Effector memory CD8-positive, alpha-beta T cell (primary cell): ENCODE measurements at regions not wholly inside any gene's neighbourhood (a gene's known extent, or its start where the extent isn't known, plus 50 kb on each side); places are given as distances from the start of the nearest gene placed in this dataset.

Source experiments
- ATAC-seq: fragments of 150-1000 bp; cut with Tn5 transposase; replicated peaks from 2 replicates; pipeline ENCODE4 v1.10.0; 2021; ENCODE audit warnings: mild to moderate bottlenecking, moderate library complexity
- DNase-seq, 3 experiments: peaks; one replicate each; pipeline ENCODE4 v3.0.0; 2021
- H3K27ac Mint-ChIP-seq, 2 donors: one replicate each; pipeline ENCODE4 v1.8.0; 2022; ENCODE audit warnings: mild to moderate bottlenecking in 2 of 2, mixed read lengths in 2 of 2, moderate library complexity in 2 of 2
- H3K27me3 Mint-ChIP-seq, 2 donors: one replicate each; pipeline ENCODE4 v1.8.0; 2022; ENCODE audit warnings: mixed read lengths in 2 of 2
- H3K36me3 Mint-ChIP-seq: one replicate; pipeline ENCODE4 v1.8.0; 2022; ENCODE audit warnings: mild to moderate bottlenecking, moderate library complexity, mixed read lengths; ENCODE audit not compliant: insufficient read depth
- H3K4me1 Mint-ChIP-seq, 2 donors: one replicate each; pipeline ENCODE4 v1.8.0; 2022; ENCODE audit warnings: low read depth in 2 of 2, mixed read lengths in 2 of 2
- H3K4me3 Mint-ChIP-seq, 2 donors: one replicate each; pipeline ENCODE4 v1.8.0; 2022; ENCODE audit warnings: mild to moderate bottlenecking in 2 of 2, mixed read lengths in 2 of 2, moderate library complexity in 2 of 2
- H3K9me3 Mint-ChIP-seq, 2 donors: one replicate each; pipeline ENCODE4 v1.8.0; 2022; ENCODE audit warnings: mixed read lengths in 2 of 2

GRCh38 chr13:33610438-33611120, 207.4 kb upstream of the RFC3 start:
- Mint-ChIP-seq H3K27me3 (peaks cover 0 to 15% of the 10 kb centered on the region in 2 donors), H3K4me3 (peak overlapping the region; percentile 78 to 81), H3K27ac (peak overlapping the region; percentile 84 to 93), H3K9me3 (no peaks in the 10 kb centered on the region), H3K36me3 (no peaks in the 10 kb centered on the region), H3K4me1 (peaks cover 11 to 16% of the 10 kb centered on the region in 2 donors)
- ATAC-seq (peak; percentile 92), DNase-seq (peak; percentile 12 to 46 (median 46))

GRCh38 chr13:33611121-33611805, 206.7 kb upstream of the RFC3 start:
- no peak for DNase-seq
- Mint-ChIP-seq H3K4me1 (peaks cover 11 to 16% of the 10 kb centered on the region in 2 donors), H3K4me3 (peak overlapping the region; percentile 78 to 81), H3K9me3 (no peaks in the 10 kb centered on the region), H3K27me3 (peaks cover 0 to 15% of the 10 kb centered on the region in 2 donors), H3K36me3 (no peaks in the 10 kb centered on the region), H3K27ac (peak overlapping the region; percentile 84 to 93)
- ATAC-seq: peak; percentile 7

- peak overlapping the region in 1 of 2 donors; percentile 5 for H3K27ac Mint-ChIP-seq
- H3K36me3 Mint-ChIP-seq: no peaks in the 10 kb centered on the region
- peaks cover 0 to 15% of the 10 kb centered on the region in 2 donors for H3K27me3 Mint-ChIP-seq
- no peaks in the 10 kb centered on the region for H3K9me3 Mint-ChIP-seq
- DNase-seq: no peak
- no peak overlapping the region for H3K4me3 Mint-ChIP-seq
- ATAC-seq: no peak
- H3K4me1 Mint-ChIP-seq: peaks cover 11 to 16% of the 10 kb centered on the region in 2 donors
Measured at GRCh38 chr13:33612641-33613638, 205.0 kb upstream of the RFC3 start.

- H3K4me3 Mint-ChIP-seq: no peak overlapping the region
- ATAC-seq (no peak), DNase-seq (no peak)
- H3K27ac Mint-ChIP-seq: no peak overlapping the region
- no peaks in the 10 kb centered on the region for H3K36me3 Mint-ChIP-seq
- peaks cover 10 to 14% of the 10 kb centered on the region in 2 donors for H3K4me1 Mint-ChIP-seq
- no peaks in the 10 kb centered on the region for H3K9me3 Mint-ChIP-seq
- peaks cover 0 to 15% of the 10 kb centered on the region in 2 donors for H3K27me3 Mint-ChIP-seq
Measured at GRCh38 chr13:33615436-33615835, 202.5 kb upstream of the RFC3 start.

- H3K27me3 Mint-ChIP-seq: peaks cover 0 to 15% of the 10 kb centered on the region in 2 donors
- H3K4me3 Mint-ChIP-seq: no peak overlapping the region
- DNase-seq (no peak), ATAC-seq (no peak)
- H3K4me1 Mint-ChIP-seq: peaks cover 3 to 8% of the 10 kb centered on the region in 2 donors
- H3K9me3 Mint-ChIP-seq: no peaks in the 10 kb centered on the region
- H3K27ac Mint-ChIP-seq: no peak overlapping the region
- no peaks in the 10 kb centered on the region for H3K36me3 Mint-ChIP-seq
Measured at GRCh38 chr13:33616130-33616529, 201.8 kb upstream of the RFC3 start.

GRCh38 chr13:33617055-33617454, 200.9 kb upstream of the RFC3 start:
- Mint-ChIP-seq H3K9me3 (no peaks in the 10 kb centered on the region), H3K27me3 (peaks cover 0 to 15% of the 10 kb centered on the region in 2 donors), H3K4me3 (no peak overlapping the region), H3K36me3 (no peaks in the 10 kb centered on the region), H3K27ac (no peak overlapping the region), H3K4me1 (peaks cover 0 to 4% of the 10 kb centered on the region in 2 donors)
- ATAC-seq: no peak
- no peak for DNase-seq

GRCh38 chr13:33624253-33624652, 193.7 kb upstream of the RFC3 start:
- no peaks in the 10 kb centered on the region for H3K9me3 Mint-ChIP-seq
- H3K27ac Mint-ChIP-seq: no peak overlapping the region
- H3K4me1 Mint-ChIP-seq: no peaks in the 10 kb centered on the region
- DNase-seq (no peak), ATAC-seq (no peak)
- H3K4me3 Mint-ChIP-seq: no peak overlapping the region
- H3K36me3 Mint-ChIP-seq: no peaks in the 10 kb centered on the region
- H3K27me3 Mint-ChIP-seq: no peaks in the 10 kb centered on the region

- Mint-ChIP-seq H3K27me3 (no peaks in the 10 kb centered on the region), H3K4me1 (no peaks in the 10 kb centered on the region), H3K36me3 (no peaks in the 10 kb centered on the region), H3K4me3 (no peak overlapping the region), H3K9me3 (no peaks in the 10 kb centered on the region), H3K27ac (no peak overlapping the region)
- no peak for DNase-seq
- no peak for ATAC-seq
Measured at GRCh38 chr13:33624740-33625139, 193.2 kb upstream of the RFC3 start.

- H3K36me3 Mint-ChIP-seq: no peaks in the 10 kb centered on the region
- H3K4me1 Mint-ChIP-seq: no peaks in the 10 kb centered on the region
- no peaks in the 10 kb centered on the region for H3K9me3 Mint-ChIP-seq
- H3K27me3 Mint-ChIP-seq: no peaks in the 10 kb centered on the region
- no peak overlapping the region for H3K4me3 Mint-ChIP-seq
- ATAC-seq: no peak
- H3K27ac Mint-ChIP-seq: no peak overlapping the region
- no peak for DNase-seq
Measured at GRCh38 chr13:33626407-33626806, 191.5 kb upstream of the RFC3 start.

- no peaks in the 10 kb centered on the region for H3K27me3 Mint-ChIP-seq
- no peak for DNase-seq
- no peaks in the 10 kb centered on the region for H3K4me1 Mint-ChIP-seq
- no peaks in the 10 kb centered on the region for H3K36me3 Mint-ChIP-seq
- no peak for ATAC-seq
- no peak overlapping the region for H3K4me3 Mint-ChIP-seq
- H3K27ac Mint-ChIP-seq: no peak overlapping the region
- no peaks in the 10 kb centered on the region for H3K9me3 Mint-ChIP-seq
Measured at GRCh38 chr13:33628662-33629061, 189.3 kb upstream of the RFC3 start.

- no peak for ATAC-seq
- Mint-ChIP-seq H3K27me3 (no peaks in the 10 kb centered on the region), H3K36me3 (no peaks in the 10 kb centered on the region), H3K4me1 (no peaks in the 10 kb centered on the region), H3K27ac (no peak overlapping the region), H3K9me3 (no peaks in the 10 kb centered on the region), H3K4me3 (no peak overlapping the region)
- no peak for DNase-seq
Measured at GRCh38 chr13:33629605-33630360, 188.2 kb upstream of the RFC3 start.

- Mint-ChIP-seq H3K27me3 (no peaks in the 10 kb centered on the region), H3K9me3 (no peaks in the 10 kb centered on the region), H3K4me3 (no peak overlapping the region), H3K36me3 (no peaks in the 10 kb centered on the region), H3K4me1 (no peaks in the 10 kb centered on the region), H3K27ac (no peak overlapping the region)
- ATAC-seq (no peak), DNase-seq (no peak)
Measured at GRCh38 chr13:33633701-33634545, 184.0 kb upstream of the RFC3 start.
